ENCODE measurements at regions not wholly inside any gene's neighbourhood (a gene's known extent, or its start where the extent isn't known, plus 50 kb on each side); places are given as distances from the start of the nearest gene placed in this dataset.
A peak's percentile ranks its signal among the peaks of the same experiment; 100 is the strongest.
"Not testable (repeated sequence)": the region's sequence is repeated elsewhere in the genome, so short reads cannot be mapped to it uniquely, and the experiment has no call there.

GRCh38 chr10:30160271-30160982, 101.0 kb upstream of the JCAD start:
- no peak for DNase-seq (ENCODE audit: low spot score)

DNA sequence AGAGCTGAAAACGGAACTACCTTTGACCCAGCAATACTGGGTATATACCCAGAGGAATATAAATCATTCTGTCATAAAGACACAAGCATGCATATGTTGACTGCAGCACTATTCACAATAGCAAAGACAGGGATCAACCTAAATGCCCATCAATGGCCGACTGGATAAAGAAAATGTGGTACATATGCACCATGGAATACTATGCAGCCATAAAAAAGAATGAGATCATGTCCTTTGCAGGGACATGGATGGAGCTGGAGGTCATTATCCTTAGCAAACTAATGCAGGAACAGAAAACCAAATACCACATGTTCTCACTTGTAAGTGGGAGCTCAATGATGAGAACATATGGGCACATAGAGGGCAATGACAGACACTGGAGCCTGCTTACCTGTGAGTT, 100.2 kb upstream of the JCAD start:
- H3K4me3 Mint-ChIP-seq (ENCODE audit: unreplicated experiment); H3K27me3 Mint-ChIP-seq (ENCODE audit: low read depth); DNase-seq (ENCODE audit: low spot score); H3K9me3 Mint-ChIP-seq (ENCODE audit: low read depth); H3K27ac Mint-ChIP-seq (ENCODE audit: unreplicated experiment); H3K36me3 Mint-ChIP-seq (ENCODE audit: low read depth): not testable (repeated sequence)
- peaks cover 18% of the 10 kb centered on the region for H3K4me1 Mint-ChIP-seq (ENCODE audit: low read depth)

More at GRCh38 chr10:30160271-30160982, 101.0 kb upstream of the JCAD start:
- Mint-ChIP-seq H3K4me1 (ENCODE audit: low read depth) (peaks cover 10% of the 10 kb centered on the region), H3K9me3 (ENCODE audit: low read depth) (no peaks in the 10 kb centered on the region), H3K36me3 (ENCODE audit: low read depth) (no peaks in the 10 kb centered on the region), H3K4me3 (ENCODE audit: unreplicated experiment) (no peak overlapping the region), H3K27ac (ENCODE audit: unreplicated experiment) (no peak overlapping the region), H3K27me3 (ENCODE audit: low read depth) (no peaks in the 10 kb centered on the region)
- TF ChIP-seq, protein P1, sequence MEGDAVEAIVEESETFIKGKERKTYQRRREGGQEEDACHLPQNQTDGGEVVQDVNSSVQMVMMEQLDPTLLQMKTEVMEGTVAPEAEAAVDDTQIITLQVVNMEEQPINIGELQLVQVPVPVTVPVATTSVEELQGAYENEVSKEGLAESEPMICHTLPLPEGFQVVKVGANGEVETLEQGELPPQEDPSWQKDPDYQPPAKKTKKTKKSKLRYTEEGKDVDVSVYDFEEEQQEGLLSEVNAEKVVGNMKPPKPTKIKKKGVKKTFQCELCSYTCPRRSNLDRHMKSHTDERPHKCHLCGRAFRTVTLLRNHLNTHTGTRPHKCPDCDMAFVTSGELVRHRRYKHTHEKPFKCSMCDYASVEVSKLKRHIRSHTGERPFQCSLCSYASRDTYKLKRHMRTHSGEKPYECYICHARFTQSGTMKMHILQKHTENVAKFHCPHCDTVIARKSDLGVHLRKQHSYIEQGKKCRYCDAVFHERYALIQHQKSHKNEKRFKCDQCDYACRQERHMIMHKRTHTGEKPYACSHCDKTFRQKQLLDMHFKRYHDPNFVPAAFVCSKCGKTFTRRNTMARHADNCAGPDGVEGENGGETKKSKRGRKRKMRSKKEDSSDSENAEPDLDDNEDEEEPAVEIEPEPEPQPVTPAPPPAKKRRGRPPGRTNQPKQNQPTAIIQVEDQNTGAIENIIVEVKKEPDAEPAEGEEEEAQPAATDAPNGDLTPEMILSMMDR (IDR thresholded peaks at IDR 0.05), result no peak

GRCh38 chr10:30158325-30158960, 99.1 kb upstream of the JCAD start:
- Mint-ChIP-seq H3K4me3 (ENCODE audit: unreplicated experiment) (no peak overlapping the region), H3K36me3 (ENCODE audit: low read depth) (no peaks in the 10 kb centered on the region), H3K27ac (ENCODE audit: unreplicated experiment) (no peak overlapping the region), H3K27me3 (ENCODE audit: low read depth) (no peaks in the 10 kb centered on the region), H3K9me3 (ENCODE audit: low read depth) (no peaks in the 10 kb centered on the region), H3K4me1 (ENCODE audit: low read depth) (peaks cover 20% of the 10 kb centered on the region)
- TF ChIP-seq, protein P1 (IDR thresholded peaks at IDR 0.05), result no peak
- no peak for DNase-seq (ENCODE audit: low spot score)

- Mint-ChIP-seq H3K27me3 (ENCODE audit: low read depth) (no peaks in the 10 kb centered on the region), H3K27ac (ENCODE audit: unreplicated experiment) (peak overlapping the region; percentile 66), H3K4me1 (ENCODE audit: low read depth) (peaks cover 31% of the 10 kb centered on the region), H3K4me3 (ENCODE audit: unreplicated experiment) (no peak overlapping the region), H3K36me3 (ENCODE audit: low read depth) (no peaks in the 10 kb centered on the region), H3K9me3 (ENCODE audit: low read depth) (no peaks in the 10 kb centered on the region)
- no peak for DNase-seq (ENCODE audit: low spot score)
- TF ChIP-seq, protein P1 (IDR thresholded peaks at IDR 0.05), result no peak
Observed at GRCh38 chr10:30155401-30155800, 96.0 kb upstream of the JCAD start.

DNA sequence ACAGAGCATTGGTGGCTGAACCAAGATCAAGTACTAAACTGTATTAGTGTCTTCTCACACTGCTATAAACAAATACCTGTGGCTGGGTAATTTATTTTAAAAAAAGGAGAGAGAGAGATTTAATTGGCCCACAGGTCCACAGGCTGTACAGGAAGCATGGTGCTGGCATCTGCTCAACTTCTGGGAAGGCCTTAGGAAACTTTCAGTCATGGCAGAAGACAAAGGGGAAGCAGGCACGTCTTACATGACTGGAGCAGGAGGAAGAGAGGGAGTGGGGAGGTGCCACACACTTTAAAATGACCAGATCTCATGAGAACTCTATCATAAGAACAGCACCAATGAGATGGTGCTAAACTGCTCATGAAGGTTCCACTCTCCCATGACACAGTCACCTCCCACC, 95.2 kb upstream of the JCAD start:
- H3K36me3 Mint-ChIP-seq (ENCODE audit: low read depth), result no peaks in the 10 kb centered on the region
- TF ChIP-seq, protein P1 (IDR thresholded peaks at IDR 0.05), result no peak
- H3K4me1 Mint-ChIP-seq (ENCODE audit: low read depth), result peaks cover 29% of the 10 kb centered on the region
- H3K27me3 Mint-ChIP-seq (ENCODE audit: low read depth), result no peaks in the 10 kb centered on the region
- no peak for DNase-seq (ENCODE audit: low spot score)
- H3K4me3 Mint-ChIP-seq (ENCODE audit: unreplicated experiment), result no peak overlapping the region
- H3K9me3 Mint-ChIP-seq (ENCODE audit: low read depth), result no peaks in the 10 kb centered on the region
- H3K27ac Mint-ChIP-seq (ENCODE audit: unreplicated experiment), result no peak overlapping the region
